HG03095 (cell line): ENCODE measurements at regions not wholly inside any gene's neighbourhood (a gene's known extent, or its start where the extent isn't known, plus 50 kb on each side); places are given as distances from the start of the nearest gene placed in this dataset.
"Not testable (repeated sequence)": the region's sequence is repeated elsewhere in the genome, so short reads cannot be mapped to it uniquely, and the experiment has no call there.

Source experiments
- ATAC-seq: cut with Tn5 transposase; IDR thresholded peaks from one replicate; pipeline ENCODE4 v1.9.1; 2021; ENCODE audit warnings: moderate library complexity; ENCODE audit not compliant: unreplicated experiment

GRCh38 chr3:5583920-5584319 lies 396.4 kb downstream of the EDEM1 start:
- no peak for ATAC-seq

GRCh38 chr3:5585085-5585484 lies 397.6 kb downstream of the EDEM1 start:
- no peak for ATAC-seq

GRCh38 chr3:5606884-5607472 lies 419.5 kb downstream of the EDEM1 start:
- no peak for ATAC-seq

- no peak for ATAC-seq
Observed at GRCh38 chr3:5607581-5607980, 420.1 kb downstream of the EDEM1 start.

GRCh38 chr3:5608971-5609370 lies 421.5 kb downstream of the EDEM1 start:
- not testable (repeated sequence) for ATAC-seq

GRCh38 chr3:5613599-5613998 lies 426.1 kb downstream of the EDEM1 start:
- ATAC-seq, result no peak

GRCh38 chr3:5616873-5617272 lies 429.4 kb downstream of the EDEM1 start:
- no peak for ATAC-seq

- no peak for ATAC-seq
Observed at GRCh38 chr3:5618170-5618569, 430.7 kb downstream of the EDEM1 start.

GRCh38 chr3:5630406-5630805 lies 442.9 kb downstream of the EDEM1 start:
- no peak for ATAC-seq

GRCh38 chr3:5633960-5634359 lies 446.5 kb downstream of the EDEM1 start:
- no peak for ATAC-seq

GRCh38 chr3:5634411-5634810 lies 446.9 kb downstream of the EDEM1 start:
- no peak for ATAC-seq

- no peak for ATAC-seq
Observed at GRCh38 chr3:5635746-5636145, 448.2 kb downstream of the EDEM1 start.

- no peak for ATAC-seq
Observed at GRCh38 chr3:5638550-5638949, 451.0 kb downstream of the EDEM1 start.

GRCh38 chr3:5644773-5645670 lies 457.5 kb downstream of the EDEM1 start:
- no peak for ATAC-seq

- no peak for ATAC-seq
Observed at GRCh38 chr3:5645692-5646410, 458.3 kb downstream of the EDEM1 start.

- no peak for ATAC-seq
Observed at GRCh38 chr3:5650303-5650702, 462.8 kb downstream of the EDEM1 start.

GRCh38 chr3:5651351-5651750 lies 463.8 kb downstream of the EDEM1 start:
- ATAC-seq, result no peak

- no peak for ATAC-seq
Observed at GRCh38 chr3:5653426-5654143, 466.1 kb downstream of the EDEM1 start.

GRCh38 chr3:5657106-5657505 lies 469.6 kb downstream of the EDEM1 start:
- no peak for ATAC-seq

- no peak for ATAC-seq
Observed at GRCh38 chr3:5663601-5664000, 476.1 kb downstream of the EDEM1 start.

GRCh38 chr3:5666455-5666854 lies 478.9 kb downstream of the EDEM1 start:
- no peak for ATAC-seq
